GM18909 (cell line): ENCODE measurements at regions not wholly inside any gene's neighbourhood (a gene's known extent, or its start where the extent isn't known, plus 50 kb on each side); places are given as distances from the start of the nearest gene placed in this dataset.
"Not testable (repeated sequence)": the region's sequence is repeated elsewhere in the genome, so short reads cannot be mapped to it uniquely, and the experiment has no call there.

Experiments
- ATAC-seq: cut with Tn5 transposase; IDR thresholded peaks from one replicate; pipeline ENCODE4 v1.9.1; 2021; ENCODE audit warnings: mild to moderate bottlenecking; ENCODE audit not compliant: unreplicated experiment, poor library complexity

- no peak for ATAC-seq
Measured at GRCh38 chr17:27200476-27200875, 93.4 kb upstream of the WSB1 start.

GRCh38 chr17:27203241-27203640 is 90.7 kb upstream of the WSB1 start:
- no peak for ATAC-seq

DNA sequence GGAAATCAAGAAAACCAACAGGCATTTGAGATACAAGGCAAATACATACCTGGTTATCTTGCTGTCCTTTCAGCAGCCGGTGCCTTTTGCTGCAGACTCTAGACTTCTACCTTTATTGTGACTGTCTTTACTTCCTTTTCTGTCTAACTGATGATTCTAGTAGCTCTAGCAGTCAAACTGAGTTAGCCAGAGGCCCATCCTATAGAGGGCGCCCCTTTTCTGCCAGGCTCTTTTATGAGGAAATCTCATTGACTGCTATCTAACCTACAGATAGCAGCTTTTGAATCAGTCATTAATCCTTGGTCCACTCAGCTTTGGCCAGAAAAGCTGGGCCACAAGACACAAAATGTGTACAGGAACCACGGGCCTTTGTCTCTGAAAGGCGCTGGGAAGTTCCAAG is 87.5 kb upstream of the WSB1 start:
- ATAC-seq: no peak

DNA sequence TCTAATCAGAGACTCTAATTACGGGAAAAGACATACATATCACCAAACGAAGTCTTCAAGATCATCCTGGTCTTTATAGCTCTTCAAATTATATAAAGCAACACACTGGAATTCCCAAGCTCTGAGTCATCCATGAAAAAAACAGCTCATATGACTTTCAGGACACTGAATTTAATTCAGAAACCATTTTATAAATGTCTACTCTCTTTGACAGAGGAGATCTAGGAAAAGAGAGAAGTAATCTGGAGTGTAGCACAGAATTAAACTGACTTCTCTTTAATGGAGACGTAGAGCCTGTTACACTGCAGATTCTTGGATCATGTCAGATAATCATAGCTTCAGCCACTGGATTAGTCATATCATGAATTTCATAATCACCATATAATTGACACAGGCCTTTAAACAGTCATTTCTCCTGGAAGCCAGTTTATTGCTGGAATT is 86.8 kb upstream of the WSB1 start:
- no peak for ATAC-seq

DNA sequence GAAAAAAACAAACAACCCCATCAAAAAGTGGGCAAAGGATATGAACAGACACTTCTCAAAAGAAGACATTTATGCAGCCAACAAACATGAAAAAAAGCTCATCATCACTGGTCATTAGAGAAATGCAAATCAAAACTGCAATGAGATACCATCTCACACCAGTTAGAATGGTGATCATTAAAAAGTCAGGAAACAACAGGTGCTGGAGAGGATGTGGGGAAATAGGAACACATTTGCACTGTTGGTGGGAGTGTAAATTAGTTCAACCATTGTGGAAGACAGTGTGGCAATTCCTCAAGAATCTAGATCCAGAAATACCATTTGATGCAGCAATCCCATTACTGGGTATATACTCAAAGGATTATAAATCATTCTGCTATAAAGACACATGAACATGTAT is 85.5 kb upstream of the WSB1 start:
- ATAC-seq: not testable (repeated sequence)

GRCh38 chr17:27209316-27209715 is 84.6 kb upstream of the WSB1 start:
- no peak for ATAC-seq

GRCh38 chr17:27210809-27211208 is 83.1 kb upstream of the WSB1 start:
- ATAC-seq: not testable (repeated sequence)

DNA sequence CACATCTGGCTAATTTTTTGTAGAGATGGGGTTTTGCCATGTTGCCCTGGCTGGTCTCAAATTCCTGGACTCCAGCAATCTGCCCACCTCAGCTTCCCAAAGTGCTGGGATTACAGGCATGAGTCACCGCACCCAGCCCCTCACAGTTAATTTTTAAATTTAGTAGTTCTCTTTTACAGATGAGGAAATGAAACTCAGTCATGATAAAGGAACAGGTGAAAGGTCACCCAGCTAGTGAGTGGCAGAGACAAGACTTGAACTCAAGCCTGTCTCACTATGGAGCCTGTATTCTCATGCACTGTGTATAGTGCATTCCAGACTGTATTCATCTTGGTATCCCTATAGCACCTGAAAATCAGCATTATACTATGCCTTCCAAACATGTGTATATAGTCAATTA is 77.1 kb upstream of the WSB1 start:
- ATAC-seq: no peak

DNA sequence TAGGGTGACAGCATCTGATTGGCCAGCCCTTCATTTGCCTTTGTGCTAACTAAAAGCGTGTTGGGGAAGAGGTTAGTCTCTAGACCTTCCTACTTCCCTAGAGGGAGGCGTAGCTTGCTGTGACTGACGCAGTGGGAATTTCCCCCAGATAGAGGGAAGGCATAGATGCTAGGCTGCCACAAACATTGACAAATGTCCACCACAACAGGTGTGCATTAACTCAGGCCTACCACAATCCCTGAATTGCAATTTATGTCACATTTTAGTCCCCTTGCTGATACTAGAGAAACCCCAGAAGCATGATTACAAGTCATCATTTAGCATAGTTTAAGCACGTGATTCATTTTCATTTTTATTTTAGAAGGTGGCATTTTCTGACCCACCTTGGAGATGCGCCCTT is 76.3 kb upstream of the WSB1 start:
- peak; percentile 88 for ATAC-seq

DNA sequence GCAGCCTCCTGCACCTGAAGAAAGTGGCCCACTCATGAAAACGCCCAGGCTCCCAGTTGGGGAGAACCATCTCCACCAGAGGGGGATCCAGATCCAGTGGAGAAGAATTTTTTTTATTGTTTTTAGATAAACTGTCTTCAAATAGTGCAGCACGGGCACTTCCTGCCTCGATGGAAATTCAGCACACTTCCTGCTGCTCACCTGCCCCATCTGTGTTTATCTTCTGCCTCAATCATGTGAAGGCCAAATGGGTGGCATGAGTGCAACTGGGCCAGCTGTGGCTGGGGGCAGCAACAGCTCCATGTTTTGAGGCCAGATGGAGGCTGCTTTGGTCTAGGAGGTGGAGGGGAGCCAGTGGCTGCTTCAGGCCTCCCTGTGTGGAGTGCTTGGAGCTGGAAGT is 75.9 kb upstream of the WSB1 start:
- ATAC-seq: peak; percentile 2

DNA sequence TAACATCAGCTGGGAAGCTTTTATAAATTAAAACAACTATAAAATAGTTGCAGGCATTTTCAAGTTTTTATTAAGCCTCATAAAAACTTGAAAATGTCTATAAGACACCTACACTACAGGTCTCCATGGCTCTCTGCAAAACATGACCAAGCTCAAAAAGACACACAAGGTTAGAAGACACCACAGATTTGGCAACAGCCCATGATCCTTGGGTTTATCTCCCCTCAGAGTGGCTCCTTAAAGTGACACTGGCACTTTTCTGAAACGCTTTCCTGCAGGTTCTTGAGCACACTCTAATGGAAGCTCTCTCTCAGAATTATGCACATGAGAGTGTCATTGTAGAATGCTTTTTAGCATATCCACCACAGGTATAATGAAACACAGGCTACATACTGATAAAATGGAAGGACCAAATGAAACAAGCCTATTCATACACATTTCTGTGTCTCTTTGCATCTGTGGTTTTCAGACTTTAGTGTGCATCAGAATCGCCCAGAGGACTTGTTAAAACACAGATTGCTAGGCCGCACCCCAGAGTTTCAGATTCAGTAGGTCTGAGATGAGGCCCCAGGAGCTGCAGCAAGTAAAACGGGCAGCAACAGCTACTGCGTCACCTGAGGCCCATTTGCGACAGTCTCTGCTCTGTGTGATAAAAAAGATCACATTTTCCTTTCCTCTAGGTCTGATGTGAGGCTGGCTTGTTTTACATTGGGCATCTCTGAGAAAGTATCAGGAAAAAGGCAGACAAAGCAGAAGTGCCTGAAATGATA is 75.0 kb upstream of the WSB1 start:
- ATAC-seq: peak; percentile 73

DNA sequence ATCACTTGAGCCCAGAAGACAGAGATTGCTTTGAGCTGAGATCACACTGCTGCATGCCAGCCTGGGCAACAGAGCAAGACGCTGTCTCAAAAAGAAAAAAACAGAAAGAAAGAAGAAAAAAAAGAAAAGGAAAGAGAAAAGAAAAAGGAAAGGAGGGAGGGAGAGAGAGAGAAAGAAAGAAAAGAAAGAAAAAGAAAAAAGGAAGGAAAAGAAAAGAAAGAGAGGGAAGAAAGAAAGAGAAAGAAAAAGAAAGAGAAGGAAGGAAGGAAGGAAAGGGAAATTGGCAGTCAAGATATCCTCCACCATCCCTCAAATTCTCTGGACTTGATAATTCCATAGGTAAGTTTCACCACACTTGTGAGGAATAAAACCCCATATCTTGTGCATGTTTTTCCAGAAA is 71.4 kb upstream of the WSB1 start:
- no peak for ATAC-seq

DNA sequence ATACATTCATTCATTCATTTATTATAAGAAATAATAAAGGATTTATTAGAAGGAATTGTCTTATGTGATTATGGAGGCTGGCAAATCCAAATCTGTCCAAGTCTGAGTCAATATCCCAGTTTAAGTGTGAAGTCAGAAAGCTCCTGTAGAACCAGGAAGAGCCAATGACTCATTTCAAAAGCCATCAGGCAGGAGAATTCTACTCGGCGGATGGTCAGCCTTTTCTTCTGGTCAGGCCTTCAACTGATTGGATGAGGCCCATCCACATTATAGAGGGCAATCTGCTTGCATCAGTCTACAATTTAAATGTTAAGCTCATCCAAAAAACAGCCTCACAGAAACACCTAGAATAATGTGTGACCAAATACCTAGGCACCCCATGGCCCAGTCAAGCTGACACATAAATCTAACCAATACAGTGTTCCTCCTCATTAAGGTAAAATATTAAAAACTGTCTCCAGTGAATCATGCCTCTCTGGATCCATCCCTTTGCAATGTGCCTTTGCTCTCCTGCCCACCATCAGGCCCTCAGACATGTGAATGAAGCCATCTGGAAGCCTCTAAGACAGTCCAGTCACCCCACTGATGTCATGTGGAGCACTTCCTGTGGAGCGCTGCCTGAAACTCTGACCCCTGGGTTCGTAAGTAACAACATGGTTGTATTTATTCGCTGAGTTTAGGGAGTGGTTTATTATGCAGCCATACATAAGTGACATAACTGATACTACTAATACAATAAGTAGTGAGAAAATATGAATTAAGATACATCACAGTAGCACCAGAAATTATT is 69.2 kb upstream of the WSB1 start:
- ATAC-seq: no peak

DNA sequence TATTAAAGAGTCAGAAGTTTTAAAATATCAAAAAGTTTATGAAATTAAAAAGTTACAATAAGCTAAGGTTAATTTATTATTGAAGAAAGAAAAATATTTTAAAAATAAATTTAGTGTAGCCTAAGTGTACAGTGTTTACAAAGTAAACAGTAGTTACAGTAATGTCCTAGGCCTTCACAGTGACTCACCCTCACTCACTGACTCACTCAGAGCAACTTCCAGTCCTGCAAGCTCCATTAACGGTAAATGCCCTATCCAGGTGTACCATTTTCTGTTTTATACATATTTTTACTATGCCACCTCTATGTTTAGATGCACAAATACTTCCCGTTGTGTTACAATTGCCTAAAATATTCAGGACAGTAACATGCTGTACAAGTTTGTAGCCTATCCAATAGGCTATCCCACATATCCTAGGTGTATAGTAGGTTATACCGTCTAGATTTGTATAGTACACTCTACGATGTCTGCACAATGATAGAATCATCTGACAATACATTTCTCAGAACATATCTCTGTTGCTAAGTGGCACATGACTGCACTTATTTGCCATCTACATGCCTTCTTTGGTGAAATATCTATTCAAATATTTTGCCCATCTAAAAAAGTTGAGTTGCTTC is 67.2 kb upstream of the WSB1 start:
- no peak for ATAC-seq

DNA sequence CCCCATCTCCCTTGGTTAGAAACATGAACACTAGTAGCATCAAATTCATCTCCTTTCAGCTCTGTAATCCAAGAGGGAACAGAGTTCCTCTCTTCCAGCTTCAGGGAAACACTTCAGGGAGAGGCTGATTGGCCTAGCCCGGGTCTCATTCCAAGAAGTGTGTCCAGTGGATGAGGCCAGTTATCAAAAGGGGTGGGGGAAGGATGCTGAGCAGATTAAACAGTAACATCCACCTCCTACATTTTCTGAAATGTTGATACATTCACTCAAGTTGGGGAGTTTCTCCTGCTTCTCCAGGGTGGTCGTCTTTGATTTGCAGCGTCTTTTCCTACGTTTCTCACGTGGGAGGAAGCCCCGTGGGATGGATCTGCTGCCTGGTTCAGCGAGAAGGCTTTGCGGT is 62.9 kb upstream of the WSB1 start:
- no peak for ATAC-seq

GRCh38 chr17:27232328-27232727 is 61.6 kb upstream of the WSB1 start:
- no peak for ATAC-seq

DNA sequence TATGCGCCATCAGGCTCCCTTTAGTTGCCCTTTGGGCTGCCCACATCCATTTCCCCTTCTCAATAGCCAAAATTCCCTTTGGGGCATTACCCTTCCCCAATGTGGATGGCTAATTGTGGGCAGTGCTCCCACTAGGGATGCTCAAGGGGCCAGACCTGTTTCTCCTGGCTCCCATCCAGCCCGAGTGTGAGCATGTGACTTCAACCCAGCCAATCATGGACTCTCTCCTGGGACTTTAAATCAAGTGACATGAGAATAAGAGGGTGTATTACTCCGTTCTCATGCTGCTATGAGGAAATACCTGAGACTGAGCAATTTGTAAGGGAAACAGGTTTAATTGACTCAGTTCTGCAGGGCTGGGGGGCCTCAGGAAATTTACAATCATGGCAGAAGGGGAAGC is 60.9 kb upstream of the WSB1 start:
- ATAC-seq: no peak

GRCh38 chr17:27233776-27234175 is 60.1 kb upstream of the WSB1 start:
- no peak for ATAC-seq

- no peak for ATAC-seq
Measured at GRCh38 chr17:27236717-27237315, 57.1 kb upstream of the WSB1 start.

GRCh38 chr17:27237890-27238289 is 56.0 kb upstream of the WSB1 start:
- ATAC-seq: no peak

DNA sequence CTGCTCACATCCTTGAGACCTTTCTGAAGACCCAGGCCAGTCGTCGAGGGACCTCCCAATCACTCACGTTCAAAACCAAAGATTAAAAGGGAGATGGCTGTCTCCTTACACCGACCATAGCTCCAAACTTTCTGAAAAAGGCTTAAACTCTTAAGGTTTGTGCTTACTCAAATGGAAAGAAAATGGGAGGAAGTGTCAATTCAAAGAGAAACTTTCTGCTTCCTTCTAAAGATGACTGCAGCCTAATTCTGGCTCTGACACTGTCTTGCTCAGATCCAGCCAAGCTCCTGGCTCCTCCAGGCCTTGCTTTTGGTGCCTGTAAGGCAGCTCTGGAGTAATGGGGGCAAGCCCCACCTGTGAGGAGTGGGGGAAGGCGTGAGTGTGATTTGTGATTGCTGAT is 54.9 kb upstream of the WSB1 start:
- ATAC-seq: peak; percentile 57
